ENCODE measurements at regions not wholly inside any gene's neighbourhood (a gene's known extent, or its start where the extent isn't known, plus 50 kb on each side); places are given as distances from the start of the nearest gene placed in this dataset.

DNA sequence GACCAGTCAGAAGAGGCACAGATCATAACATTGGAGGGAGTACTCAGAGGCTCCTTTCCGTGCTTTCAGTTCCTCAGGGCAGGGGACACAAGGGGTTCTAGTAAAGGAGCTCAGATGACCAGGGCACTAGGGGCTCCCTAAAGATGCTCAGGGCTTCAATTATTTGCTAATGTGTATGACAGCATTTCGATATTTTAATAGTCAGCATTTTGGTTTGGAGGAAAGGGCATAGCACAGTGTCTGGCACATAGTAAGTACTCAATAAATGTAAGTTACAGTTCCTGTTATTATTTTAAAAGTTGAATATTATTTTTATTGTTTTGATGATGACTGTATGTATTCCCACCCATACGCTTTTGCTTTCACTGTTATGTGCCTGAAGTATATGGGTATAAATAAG, 260.0 kb downstream of the REEP3 start:
- Histone ChIP-seq H3K9me3 (ENCODE audit: control insufficient read depth, insufficient read depth, low read length) (no peaks in the 10 kb centered on the region), H3K36me3 (ENCODE audit: control insufficient read depth, insufficient read depth, low read length) (no peaks in the 10 kb centered on the region), H3K27ac (ENCODE audit: low read length) (no peak overlapping the region), H3K4me3 (ENCODE audit: low read length) (no peak overlapping the region), H3K4me1 (ENCODE audit: control insufficient read depth, insufficient read depth, low read length) (no peaks in the 10 kb centered on the region), H3K27me3 (ENCODE audit: control insufficient read depth, insufficient read depth, low read length) (no peaks in the 10 kb centered on the region)
- Mint-ChIP-seq H3K27me3 (ENCODE audit: low read depth in 2 of 2) (peaks cover 6 to 16% of the 10 kb centered on the region in 2 donors), H3K9me3 (peaks cover 0 to 2% of the 10 kb centered on the region in 2 donors), H3K4me1 (no peaks in the 10 kb centered on the region), H3K4me3 (no peak overlapping the region), H3K36me3 (no peaks in the 10 kb centered on the region), H3K27ac (no peak overlapping the region)
- DNase-seq (no peak), ATAC-seq (no peak)
- WGBS (ENCODE audit: insufficient coverage): 79% methylated on average over 3 of the region's 3 CpGs
- TF ChIP-seq, protein P1, sequence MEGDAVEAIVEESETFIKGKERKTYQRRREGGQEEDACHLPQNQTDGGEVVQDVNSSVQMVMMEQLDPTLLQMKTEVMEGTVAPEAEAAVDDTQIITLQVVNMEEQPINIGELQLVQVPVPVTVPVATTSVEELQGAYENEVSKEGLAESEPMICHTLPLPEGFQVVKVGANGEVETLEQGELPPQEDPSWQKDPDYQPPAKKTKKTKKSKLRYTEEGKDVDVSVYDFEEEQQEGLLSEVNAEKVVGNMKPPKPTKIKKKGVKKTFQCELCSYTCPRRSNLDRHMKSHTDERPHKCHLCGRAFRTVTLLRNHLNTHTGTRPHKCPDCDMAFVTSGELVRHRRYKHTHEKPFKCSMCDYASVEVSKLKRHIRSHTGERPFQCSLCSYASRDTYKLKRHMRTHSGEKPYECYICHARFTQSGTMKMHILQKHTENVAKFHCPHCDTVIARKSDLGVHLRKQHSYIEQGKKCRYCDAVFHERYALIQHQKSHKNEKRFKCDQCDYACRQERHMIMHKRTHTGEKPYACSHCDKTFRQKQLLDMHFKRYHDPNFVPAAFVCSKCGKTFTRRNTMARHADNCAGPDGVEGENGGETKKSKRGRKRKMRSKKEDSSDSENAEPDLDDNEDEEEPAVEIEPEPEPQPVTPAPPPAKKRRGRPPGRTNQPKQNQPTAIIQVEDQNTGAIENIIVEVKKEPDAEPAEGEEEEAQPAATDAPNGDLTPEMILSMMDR (IDR thresholded peaks at IDR 0.05): no peak
- intact Hi-C loops (cut with micrococcal nuclease): no loop called here

DNA sequence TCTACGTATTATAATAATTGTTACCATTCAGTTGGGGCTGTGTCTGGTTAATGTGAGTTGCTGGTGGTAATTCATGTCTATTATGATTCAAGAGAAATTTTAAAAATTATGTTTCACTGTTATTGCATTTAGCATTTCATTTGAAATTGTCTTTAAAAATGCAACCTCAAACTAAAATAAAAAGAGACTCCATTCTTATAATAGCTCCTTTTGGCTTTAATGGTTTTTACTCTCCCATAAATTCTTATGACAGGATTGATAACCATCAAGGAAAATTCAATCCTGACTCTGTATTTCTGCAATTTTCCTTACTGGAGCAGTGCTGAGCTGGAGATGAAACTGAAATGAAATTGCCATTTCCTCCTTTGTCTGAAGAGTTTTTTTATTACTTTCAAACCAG, 262.7 kb downstream of the REEP3 start:
- Mint-ChIP-seq H3K4me1 (no peaks in the 10 kb centered on the region), H3K27ac (no peak overlapping the region), H3K4me3 (no peak overlapping the region), H3K27me3 (ENCODE audit: low read depth in 2 of 2) (peaks cover 6 to 16% of the 10 kb centered on the region in 2 donors), H3K9me3 (peaks cover 0 to 2% of the 10 kb centered on the region in 2 donors), H3K36me3 (no peaks in the 10 kb centered on the region)
- H3K27ac ChIP-seq (ENCODE audit: low read length): no peak overlapping the region
- no peaks in the 10 kb centered on the region for H3K27me3 ChIP-seq (ENCODE audit: control insufficient read depth, insufficient read depth, low read length)
- TF ChIP-seq, protein P1 (IDR thresholded peaks at IDR 0.05): no peak
- no peak overlapping the region for H3K4me3 ChIP-seq (ENCODE audit: low read length)
- no peaks in the 10 kb centered on the region for H3K4me1 ChIP-seq (ENCODE audit: control insufficient read depth, insufficient read depth, low read length)
- DNase-seq (no peak), ATAC-seq (no peak)
- H3K9me3 ChIP-seq (ENCODE audit: control insufficient read depth, insufficient read depth, low read length): no peaks in the 10 kb centered on the region
- no peaks in the 10 kb centered on the region for H3K36me3 ChIP-seq (ENCODE audit: control insufficient read depth, insufficient read depth, low read length)
- 83% methylated on average over 1 of the region's 1 CpG for WGBS (ENCODE audit: insufficient coverage)
- intact Hi-C loops (cut with micrococcal nuclease): no loop called here

DNA sequence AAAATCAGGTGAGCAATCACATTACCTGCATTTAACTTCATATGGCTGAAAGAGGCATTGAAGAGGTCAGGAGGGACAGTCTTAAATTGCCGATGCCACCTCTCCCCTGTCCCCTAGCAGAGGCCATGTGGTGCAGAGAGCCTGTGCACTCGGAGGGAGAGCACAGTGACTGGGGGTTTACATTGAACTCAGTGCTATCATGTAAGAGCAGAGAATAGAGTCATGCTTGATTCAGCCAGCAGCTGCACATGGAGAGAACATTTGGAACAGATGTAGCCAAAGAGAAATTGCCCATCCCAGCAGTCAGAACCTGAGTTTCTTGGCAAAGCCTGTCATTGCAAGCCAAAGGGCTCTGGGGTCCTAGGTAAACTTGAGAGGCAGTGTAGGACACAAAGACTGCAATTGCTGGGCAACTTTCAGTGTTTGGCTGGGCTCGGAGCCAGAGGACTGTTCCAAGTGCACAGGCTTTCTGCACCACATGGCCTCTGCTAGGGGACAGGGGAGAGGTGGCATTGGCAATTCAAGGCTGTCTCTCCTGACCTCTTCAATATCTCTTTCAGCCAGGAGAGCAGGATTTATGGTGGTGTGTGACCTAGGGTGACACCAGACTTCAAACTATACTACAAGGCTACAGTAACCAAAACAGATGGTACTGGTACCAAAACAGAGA, 267.1 kb downstream of the REEP3 start:
- no peak for DNase-seq
- intact Hi-C loops (cut with micrococcal nuclease): no loop called here
- no peaks in the 10 kb centered on the region for H3K4me1 ChIP-seq (ENCODE audit: control insufficient read depth, insufficient read depth, low read length)
- H3K27ac ChIP-seq (ENCODE audit: low read length): no peak overlapping the region
- Mint-ChIP-seq H3K4me1 (no peaks in the 10 kb centered on the region), H3K27ac (no peak overlapping the region), H3K4me3 (no peak overlapping the region), H3K27me3 (ENCODE audit: low read depth in 2 of 2) (peaks cover 10 to 11% of the 10 kb centered on the region in 2 donors), H3K36me3 (no peaks in the 10 kb centered on the region), H3K9me3 (peaks cover 0 to 2% of the 10 kb centered on the region in 2 donors)
- TF ChIP-seq, protein P1 (IDR thresholded peaks at IDR 0.05): no peak
- no peaks in the 10 kb centered on the region for H3K9me3 ChIP-seq (ENCODE audit: control insufficient read depth, insufficient read depth, low read length)
- ATAC-seq: no peak
- H3K4me3 ChIP-seq (ENCODE audit: low read length): no peak overlapping the region
- WGBS (ENCODE audit: insufficient coverage): 88% methylated on average over 3 of the region's 3 CpGs
- H3K36me3 ChIP-seq (ENCODE audit: control insufficient read depth, insufficient read depth, low read length): no peaks in the 10 kb centered on the region
- no peaks in the 10 kb centered on the region for H3K27me3 ChIP-seq (ENCODE audit: control insufficient read depth, insufficient read depth, low read length)

All from natural killer cell (primary cell).